KG1 (cell line): ENCODE measurements at regions not wholly inside any gene's neighbourhood (a gene's known extent, or its start where the extent isn't known, plus 50 kb on each side); places are given as distances from the start of the nearest gene placed in this dataset.

Source experiments
- DNase-seq: peaks from one replicate; lab custom pipeline; 2025; lab: John Stamatoyannopoulos, UW

DNA sequence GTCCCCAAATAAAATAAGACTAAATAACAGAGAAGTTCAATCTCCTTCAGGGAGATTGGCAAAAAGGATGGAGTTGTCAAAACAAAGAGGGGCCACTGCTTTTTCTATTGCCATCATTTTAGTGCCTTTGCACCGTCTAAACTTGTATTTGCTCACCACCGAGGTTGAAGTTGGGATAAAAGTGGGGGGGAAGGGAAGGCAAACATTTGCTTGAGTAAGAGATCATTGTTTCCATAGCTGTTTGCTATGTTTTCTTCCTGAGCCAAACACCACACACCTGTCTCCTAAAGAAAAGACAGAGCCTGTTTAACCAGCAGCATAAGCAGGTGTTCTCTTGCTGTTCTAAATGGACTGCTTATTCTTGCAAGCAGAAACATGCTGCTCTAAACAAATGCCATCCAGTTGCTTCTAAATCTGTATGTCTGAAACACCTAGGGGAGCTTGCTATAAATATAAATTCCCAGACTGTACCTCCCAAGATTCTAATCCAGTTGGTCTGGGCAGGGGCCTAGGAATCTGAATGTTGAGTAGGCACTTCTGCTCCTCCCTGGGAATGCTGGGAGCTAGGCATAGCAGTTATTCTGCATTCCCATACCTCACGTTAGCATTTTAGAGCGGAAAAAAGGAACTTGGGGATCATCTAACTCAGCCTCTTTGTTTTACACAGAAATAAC lies 179.4 kb upstream of the ARL4C start:
- DNase-seq: no peak

DNA sequence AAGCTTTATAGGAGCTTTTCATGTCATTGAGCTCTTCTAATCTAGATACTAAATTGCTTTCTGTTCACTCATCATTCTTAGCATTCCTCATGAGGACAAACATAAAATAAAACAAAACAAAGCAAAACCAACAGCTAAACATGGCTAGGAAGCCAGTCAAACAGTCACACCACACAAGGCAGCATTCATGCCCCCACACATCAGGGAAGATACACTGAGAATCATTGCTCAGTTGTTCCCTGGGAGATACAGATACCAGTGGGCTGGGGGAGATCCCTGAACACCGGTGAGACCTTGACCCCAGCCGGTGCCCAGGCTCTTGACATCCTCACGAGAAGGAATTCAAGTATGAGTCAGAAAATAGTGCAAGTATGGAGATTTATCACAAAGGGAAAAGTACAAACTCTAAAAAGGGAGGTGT lies 177.9 kb upstream of the ARL4C start:
- DNase-seq: no peak

DNA sequence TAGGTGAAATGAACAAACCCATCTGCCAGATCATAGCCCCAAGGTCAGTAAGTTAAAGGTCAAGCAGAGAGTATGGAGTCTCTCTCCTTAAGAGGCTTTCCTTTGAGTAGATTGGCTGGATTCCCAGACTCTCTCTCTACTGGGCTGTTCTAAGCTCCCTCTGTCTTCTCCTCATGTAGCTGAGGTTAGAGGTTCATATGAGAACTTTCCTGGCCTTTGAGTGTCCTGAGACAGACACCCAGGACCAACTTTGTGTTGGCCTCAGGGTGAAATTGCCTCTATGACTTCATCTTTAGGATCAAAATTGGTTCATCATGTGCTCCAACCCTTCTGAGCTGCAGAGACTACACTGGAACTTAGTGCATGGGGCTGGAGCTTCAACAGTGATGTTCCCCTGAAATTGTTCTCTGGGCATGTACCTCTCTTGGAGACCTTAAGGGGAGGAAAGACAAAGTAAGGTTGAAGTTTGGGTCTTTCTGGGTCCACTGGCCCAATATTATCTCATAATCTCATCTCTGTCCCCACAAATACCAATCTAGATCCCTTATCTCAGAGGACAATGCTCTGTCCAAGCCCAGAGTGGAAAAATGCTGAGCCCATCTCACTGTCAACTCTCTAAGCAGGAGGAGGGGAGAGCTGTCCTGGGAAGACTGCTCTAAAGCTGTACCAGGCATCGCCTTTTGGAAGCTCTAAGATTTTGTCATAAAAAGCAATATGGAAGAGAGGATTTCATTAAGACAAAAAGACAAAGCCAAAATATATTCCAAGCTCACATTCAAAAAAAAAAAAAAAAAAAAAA lies 177.3 kb upstream of the ARL4C start:
- DNase-seq: no peak

- no peak for DNase-seq
These were observed 176.6 kb upstream of the ARL4C start for GRCh38 chr2:234673501-234673900.

DNA sequence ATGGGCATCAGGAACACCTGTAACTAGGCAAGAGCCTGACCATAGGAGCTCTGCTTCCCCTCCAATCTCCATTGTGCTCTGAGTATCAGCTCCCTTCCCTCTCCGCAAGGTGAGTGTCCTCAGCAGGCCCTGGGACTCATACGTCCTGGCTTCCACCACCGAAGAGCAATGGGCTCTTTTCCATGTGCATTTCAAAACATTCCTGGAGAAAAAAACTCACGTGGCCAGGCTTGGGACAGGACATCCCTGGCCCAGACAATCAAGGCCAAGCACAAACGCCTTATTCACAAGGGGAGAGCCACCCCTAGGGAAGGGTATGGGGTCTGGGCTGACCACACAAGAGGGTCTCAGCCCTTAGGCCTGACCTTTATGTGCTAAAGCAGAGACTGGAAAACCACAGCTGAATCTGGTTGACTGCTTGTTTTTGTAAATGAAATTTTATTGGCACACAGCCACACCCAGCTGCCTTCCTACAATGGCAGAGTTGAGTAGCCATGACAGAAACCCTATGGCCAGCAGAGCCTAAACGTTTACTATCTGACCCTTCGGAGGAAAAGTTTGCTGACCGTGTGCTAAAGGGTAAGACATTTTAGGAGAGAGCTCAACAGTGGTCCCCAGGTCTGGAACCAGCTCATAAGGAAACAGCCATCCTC lies 175.7 kb upstream of the ARL4C start:
- no peak for DNase-seq

DNA sequence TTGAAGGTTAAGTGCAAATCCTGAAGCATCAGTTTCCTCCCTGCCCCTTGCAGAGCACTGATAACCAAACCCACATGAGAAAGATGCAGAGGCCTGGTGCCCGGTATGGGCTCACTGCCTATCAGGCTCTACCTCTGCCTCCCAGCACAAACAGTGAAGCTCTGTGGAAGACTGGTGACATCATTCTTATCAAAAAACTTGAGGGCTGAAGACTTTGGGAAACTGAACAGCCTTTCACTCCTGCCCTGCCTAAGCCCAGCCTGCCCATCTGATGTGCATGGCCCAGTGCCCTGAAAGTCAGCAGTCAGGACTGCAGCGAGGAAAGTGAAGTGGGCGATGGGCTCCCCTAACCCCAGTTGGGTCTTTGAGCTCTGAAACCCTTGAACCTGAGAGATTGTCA lies 174.8 kb upstream of the ARL4C start:
- DNase-seq: no peak

DNA sequence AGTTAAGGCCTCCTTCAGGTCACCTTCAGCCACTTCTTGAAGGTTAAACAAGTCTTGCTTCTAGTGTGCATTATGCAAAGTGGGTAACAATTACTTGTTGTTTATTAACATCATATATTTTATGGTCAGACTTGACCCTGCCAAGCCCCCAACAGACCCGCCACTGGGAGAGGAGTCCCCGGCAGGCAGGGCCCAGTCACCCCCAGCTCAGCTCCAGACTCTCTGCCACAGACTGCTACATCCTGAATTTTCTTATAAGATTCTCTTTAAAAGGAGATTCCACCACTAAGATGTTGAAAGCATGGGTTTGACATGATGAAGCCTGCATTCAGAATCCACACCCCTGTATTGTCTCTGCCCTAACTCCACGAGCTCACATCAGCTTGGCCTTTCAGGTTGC lies 174.3 kb upstream of the ARL4C start:
- no peak for DNase-seq

GRCh38 chr2:234670806-234671205 lies 173.9 kb upstream of the ARL4C start:
- no peak for DNase-seq

- DNase-seq: no peak
These were observed 173.2 kb upstream of the ARL4C start for GRCh38 chr2:234670052-234670451.

- no peak for DNase-seq
These were observed 172.7 kb upstream of the ARL4C start for GRCh38 chr2:234669621-234670020.

- no peak for DNase-seq
These were observed 172.1 kb upstream of the ARL4C start for GRCh38 chr2:234669001-234669400.

DNA sequence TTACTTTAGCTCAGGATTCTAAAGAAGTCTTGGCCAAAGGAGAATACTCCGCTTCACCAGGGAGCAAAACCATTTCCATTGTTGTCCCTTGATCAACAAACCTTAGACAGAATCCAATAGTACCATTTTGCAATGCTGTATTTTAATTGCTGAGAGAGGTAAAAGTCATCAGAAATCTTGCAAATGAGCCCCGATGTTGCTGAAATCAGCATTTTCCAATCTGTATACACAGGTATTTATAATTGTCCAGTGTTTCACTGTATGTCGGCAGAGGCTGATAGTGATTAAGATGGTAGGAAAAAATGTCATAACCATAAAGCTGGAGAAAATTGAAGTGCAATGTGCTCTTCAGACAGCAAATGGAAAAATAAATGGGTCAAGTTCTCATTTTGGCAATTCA lies 170.0 kb upstream of the ARL4C start:
- no peak for DNase-seq

DNA sequence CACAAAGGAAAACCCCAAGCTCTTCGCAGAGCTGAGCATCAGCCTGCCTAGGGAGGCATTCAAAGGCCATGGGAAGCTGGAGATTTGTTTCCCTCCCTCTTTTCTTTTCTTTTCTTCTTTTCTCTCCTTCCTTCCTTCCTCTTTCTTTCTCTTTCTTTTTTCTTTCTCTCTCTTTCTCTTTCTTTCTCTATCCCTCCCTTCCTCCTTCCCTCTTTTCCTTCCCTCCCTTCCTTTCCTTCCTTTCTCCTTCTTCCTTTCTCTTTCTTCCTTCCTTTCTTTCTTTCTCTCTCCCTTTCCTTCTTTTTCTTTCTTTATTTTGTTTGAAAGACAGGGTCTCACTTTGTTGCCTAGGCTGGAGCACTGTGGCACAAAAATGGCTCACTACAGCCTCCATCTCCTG lies 168.4 kb upstream of the ARL4C start:
- DNase-seq: no peak

GRCh38 chr2:234661849-234662248 lies 165.0 kb upstream of the ARL4C start:
- DNase-seq: no peak

DNA sequence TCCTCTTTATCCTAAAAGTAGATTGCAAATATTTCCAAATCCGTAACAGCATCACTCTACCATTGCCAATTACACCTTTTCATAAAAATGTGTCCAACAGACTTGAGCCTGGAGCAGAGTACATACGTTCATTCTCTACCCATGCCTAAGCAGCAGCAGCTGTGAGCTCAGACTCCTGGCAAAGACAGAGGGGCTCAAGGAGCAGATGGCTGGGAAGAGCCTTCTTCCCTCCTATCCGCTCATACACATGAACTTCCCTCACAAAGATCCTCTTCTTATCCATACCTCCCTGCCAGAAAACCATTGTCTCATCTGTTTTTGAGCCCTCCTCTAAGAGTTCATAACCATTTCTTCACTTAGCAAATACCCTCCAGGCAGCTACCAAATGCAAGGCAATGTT lies 164.3 kb upstream of the ARL4C start:
- no peak for DNase-seq

DNA sequence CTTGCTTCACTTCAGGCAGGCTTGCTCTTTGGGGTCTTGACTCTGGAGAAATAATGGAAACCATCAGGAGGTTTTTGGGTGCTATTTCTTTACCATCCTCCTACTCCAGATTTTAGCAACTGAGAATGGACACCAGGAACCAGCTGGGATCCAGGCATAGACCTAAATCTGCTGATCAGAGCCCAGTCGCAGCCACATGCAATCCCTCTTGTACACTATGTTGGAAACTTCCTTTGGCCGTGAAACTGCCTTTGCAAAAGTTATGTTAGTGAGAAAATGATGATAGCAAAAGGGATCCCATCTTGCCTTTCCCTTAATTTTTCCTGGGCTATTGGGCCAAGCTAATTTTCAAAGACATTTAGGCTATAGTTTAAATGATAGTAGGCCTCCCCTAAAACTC lies 158.8 kb upstream of the ARL4C start:
- no peak for DNase-seq

- no peak for DNase-seq
These were observed 154.0 kb upstream of the ARL4C start for GRCh38 chr2:234650911-234651310.

GRCh38 chr2:234649951-234650350 lies 153.1 kb upstream of the ARL4C start:
- DNase-seq: no peak

DNA sequence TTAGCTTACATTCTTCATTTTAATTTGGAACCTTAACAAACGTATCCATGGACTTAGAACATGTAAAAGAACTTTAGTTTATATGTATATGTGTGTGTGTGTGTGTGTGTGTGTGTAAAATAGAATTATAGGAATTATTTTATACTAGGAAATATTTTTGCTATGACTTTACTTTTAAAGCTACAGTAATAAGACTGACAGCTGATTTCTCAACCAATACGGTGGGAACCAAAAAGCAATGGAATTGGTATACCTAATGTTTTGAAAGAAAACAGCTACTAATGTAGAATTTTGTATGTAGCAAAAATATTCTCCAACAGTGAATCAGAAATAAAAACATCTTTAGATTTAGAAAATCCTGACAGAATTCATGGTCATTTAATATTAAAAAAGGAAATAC lies 146.5 kb upstream of the ARL4C start:
- no peak for DNase-seq

GRCh38 chr2:234641086-234641485 lies 144.2 kb upstream of the ARL4C start:
- no peak for DNase-seq

DNA sequence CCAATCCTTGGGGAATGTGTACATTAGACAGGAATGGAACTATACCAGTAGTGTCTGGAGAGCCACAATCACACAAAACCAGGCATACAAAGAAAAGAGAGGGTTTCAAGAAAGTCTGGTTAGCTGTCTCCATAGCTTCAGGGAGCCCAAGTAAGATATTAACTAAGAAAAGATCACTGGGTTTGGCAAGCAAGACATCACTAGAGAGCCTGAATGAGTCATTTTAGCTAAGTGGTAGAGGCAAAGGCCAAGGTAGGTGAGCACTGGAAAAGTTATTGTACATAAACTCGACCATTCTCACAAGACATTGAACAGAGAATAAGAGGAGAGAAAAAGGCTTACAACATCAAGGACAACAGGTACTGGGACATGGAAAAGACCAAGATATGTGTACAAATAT lies 143.8 kb upstream of the ARL4C start:
- no peak for DNase-seq

DNA sequence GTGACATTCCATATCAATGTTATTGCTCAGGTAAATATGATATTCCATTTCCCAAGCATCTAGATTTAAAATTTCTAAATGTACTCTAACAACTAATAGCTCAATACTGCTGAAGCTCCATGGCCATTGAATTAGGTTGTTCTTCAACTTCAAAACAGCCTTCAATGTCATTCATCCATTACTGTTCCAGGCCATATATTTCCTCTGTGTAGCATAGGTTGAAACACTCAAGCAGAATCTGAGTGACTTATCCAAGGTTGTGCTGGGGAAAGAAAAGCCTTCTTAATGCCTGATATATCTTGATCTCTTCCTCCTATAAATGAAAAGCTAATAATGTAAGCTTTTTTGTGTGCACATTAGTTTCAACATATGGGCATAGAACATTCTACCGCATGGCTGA lies 142.1 kb upstream of the ARL4C start:
- no peak for DNase-seq

DNA sequence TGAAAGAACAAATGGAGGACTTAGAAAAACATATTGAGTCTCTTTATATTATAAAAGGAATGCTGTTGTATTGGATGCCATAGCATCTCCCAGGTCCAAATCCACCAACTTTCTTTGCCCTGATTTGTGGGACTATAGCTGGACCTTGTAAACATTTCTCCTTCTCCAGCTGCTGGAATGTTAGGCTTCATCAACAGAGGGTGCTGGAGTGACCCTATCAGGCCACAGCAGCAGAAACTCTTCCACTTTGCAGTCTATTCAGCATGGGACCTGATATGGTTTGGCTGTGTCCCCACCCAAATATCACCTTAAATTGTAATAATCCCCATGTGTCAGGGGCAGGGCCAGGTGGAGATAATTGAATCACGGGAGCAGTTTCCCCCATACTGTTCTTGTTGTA lies 138.4 kb upstream of the ARL4C start:
- no peak for DNase-seq
